ENCODE measurements at regions not wholly inside any gene's neighbourhood (a gene's known extent, or its start where the extent isn't known, plus 50 kb on each side); places are given as distances from the start of the nearest gene placed in this dataset.

DNA sequence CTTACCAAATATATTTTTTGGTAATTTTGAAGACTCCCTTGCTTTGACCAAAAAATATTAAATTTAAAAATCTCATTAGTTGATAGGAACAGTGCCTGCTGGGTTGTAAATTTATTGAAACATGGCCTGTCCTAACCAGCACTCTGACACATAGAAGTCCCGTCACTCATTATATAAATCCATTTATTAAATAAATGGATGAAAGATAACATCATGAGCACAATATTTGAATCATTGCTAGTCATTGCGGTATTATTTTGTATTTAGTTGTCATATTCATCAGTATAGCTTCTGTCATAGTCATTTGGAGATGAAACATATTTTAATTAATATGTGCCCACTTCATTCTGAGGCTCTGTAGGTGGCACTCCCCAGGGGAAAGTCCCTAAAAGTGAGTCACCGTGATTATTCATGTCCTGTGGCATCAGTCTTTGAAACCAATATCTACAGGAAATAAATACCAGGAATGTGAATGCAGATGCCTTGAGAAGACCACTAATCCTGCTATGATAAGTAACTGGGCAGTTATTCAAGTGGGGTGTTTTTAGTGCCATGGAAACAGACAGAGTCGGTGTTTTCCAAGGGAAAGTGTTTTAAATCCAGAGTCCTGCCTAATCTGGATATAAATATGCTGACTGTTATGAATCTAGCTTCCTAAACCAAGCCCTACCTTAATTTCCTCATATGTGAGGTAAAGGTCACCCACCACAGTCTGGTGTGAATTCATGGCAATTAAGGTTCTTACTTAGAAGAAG lies 302.0 kb downstream of the DUSP10 start:
- DNase-seq, result peak; percentile 88

DNA sequence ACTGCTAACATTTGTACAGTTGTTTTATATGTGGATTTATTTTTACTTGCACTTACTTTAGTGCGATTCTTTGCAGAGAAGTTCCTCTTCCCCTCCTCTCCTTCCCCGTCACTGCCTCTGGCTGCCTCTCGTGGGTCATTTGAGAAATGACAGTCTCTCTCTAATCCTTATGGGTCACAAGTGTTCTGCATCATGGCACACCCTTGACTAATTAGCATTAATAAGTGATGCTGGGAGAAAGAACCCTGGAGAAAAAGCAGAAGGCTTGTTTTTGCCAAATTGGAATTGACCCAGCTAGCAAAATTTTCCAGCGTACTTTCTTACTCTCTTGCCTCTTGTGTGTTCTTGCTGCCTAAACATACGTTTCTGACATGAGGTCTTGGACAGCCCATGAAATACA lies 301.2 kb downstream of the DUSP10 start:
- no peak for DNase-seq

DNA sequence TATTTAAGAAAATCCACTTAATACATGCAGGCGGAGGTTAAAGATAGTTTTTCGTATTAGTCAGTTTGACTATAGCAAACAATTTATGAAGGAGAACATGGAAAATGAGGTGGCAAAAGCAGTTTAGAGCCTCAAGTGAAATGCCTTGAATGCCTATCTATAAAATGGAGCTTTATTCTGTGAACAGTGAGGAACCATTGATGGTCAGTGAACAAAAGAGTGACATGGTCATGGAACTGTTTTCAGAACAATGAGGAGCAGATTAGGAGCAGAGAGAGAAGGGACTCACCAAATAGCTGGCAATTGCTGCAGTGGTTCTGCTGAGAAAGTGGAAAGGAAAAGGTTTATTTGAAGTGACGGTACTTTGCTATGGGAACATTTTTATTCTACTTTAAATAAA lies 299.8 kb downstream of the DUSP10 start:
- no peak for DNase-seq

DNA sequence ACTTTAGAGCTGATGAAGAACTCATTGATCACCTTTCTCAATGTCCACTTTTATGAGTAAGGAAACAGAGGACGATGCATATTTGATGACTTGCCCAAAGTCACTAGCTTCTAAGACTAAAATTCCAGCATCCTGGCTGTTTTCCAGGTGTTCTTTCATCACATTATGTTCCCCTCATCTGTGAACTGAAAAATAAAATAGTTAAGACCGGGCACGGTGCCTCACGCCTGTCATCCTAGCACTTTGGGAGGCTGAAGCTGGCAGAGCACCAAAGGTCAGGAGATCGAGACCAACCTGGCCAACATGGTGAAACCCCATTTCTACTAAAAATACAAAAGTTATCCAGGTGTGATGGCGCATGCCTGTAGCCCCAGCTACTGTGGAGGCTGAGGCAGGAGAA lies 297.5 kb downstream of the DUSP10 start:
- DNase-seq, result no peak

DNA sequence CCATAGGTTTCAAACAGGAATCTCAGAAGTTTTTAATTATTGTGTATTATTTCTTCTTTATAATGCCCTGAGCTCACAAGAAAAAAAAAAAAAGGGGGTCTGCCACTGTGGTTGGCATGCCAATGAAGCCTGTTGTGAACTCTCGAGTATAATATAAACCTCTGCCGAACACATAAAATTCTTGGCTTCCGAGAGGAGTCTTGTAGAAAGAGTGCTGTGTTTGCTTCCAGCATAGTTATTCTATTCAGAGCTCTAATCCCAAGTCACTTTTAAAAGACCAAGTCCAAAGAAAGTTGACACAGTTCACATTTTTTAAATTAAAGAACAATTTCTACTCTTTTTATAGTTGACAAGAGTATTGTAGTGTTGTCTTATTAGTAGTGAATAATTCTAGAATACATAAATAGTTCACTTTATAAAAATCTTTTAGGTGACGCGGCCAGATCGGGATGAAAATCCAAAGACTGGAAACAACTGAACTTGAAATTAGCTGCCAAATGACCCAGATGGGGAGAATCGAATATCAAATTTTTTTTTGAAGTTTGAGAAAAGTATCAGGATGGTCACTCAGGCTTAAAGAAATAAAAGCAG lies 293.2 kb downstream of the DUSP10 start:
- no peak for DNase-seq

DNA sequence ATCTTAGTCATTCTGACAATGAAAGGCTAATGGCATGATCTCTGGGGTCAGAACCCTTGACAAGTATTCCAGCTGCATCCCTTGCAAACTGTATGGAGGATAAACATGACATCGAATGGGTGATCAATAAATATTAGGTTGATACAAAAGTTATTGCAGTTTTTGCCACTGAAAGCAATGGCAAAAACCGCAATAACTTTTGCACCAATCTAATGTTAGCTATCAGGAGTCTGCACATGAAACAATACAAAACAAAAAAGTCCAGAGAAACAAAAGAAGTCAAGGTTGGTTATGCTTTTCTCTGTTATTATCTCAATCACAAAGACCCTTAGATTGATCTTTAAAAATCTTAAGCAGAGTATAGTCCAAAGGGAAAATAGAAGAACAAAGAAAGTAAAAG lies 292.7 kb downstream of the DUSP10 start:
- no peak for DNase-seq

DNA sequence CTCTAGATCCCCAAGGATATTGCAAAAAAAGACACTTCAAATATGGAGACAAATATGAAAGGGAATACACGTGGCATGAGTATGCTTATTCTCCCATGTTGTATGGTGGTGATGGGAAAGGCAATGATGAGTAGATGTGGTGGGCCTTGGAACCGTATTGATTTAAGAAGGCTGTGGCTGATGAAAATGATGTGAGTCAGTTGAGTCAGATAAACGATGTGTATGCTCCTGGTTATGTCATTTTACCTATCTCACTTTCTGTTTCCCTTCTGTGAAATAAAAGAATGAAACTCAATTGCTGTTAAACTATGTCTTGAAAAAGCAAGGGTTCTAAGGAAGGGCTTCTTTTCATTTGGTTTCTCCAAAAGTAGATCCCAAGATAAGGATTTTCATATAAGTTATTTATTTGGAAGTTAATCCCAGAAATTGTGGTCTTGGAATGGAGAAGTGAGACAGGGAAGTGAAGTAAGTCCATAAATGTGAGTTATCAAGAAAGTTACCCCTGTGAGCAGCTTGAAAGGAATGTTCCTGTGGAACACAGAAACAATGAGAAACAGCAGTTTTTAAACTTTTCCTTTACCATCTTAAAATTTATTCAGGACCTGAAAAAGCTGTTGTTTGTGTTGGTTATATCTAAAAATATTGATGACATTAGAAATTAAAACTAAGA lies 292.0 kb downstream of the DUSP10 start:
- peak; percentile 52 for DNase-seq

DNA sequence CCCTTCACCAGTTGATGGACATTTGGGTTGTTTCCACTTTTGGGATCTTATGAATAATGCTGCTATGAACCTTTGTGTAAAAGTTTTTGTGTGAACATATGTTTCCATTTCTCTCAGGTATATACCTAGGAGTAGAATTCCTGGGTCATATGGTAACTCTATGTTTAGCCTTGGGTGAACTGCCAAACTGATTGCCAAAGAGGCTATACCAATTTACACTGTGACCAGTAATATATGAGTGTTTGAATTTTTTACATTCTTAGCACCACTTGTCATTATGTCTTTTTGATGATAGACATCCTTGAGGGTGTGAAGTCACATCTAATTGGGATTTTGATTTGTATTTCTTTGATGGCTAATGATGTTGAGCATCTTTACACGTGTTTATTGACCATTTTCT lies 290.1 kb downstream of the DUSP10 start:
- DNase-seq, result no peak

DNA sequence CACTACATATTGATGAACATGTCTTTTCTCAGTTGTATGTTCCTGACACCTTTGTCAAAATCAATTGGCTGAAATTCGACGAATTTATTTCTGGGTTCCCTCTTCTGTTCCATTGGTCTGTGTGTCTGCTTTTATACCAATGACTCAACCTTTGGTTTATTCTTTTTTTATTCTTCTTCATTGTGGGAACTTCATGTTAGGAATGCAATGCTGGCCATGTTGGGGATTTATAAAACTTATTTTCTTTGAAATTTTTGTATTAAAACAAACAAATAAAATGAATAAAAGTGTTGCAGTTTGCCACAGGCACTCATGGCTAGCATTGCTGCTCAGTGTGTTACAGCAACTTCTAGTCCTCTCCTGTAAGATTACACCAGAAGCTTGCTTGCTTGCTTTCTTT lies 287.8 kb downstream of the DUSP10 start:
- no peak for DNase-seq

DNA sequence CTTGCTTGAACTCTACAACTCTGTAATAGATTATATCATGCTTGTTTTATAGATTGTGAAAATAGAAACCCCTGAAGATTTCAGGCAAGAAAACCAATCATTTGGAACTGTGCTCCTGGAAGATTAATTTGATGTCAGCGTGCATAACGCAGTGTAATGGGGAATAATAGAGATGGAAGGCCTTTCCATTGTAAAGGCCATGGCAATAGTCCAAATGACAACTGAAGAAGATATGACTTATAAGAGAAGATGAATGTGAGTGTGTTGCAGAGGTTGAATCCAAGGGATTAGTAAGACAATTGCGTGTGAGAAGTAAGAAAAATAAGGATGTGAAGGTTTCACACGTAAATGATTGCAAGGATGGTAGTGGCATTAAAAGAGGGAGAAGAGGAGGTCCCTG lies 285.0 kb downstream of the DUSP10 start:
- no peak for DNase-seq

DNA sequence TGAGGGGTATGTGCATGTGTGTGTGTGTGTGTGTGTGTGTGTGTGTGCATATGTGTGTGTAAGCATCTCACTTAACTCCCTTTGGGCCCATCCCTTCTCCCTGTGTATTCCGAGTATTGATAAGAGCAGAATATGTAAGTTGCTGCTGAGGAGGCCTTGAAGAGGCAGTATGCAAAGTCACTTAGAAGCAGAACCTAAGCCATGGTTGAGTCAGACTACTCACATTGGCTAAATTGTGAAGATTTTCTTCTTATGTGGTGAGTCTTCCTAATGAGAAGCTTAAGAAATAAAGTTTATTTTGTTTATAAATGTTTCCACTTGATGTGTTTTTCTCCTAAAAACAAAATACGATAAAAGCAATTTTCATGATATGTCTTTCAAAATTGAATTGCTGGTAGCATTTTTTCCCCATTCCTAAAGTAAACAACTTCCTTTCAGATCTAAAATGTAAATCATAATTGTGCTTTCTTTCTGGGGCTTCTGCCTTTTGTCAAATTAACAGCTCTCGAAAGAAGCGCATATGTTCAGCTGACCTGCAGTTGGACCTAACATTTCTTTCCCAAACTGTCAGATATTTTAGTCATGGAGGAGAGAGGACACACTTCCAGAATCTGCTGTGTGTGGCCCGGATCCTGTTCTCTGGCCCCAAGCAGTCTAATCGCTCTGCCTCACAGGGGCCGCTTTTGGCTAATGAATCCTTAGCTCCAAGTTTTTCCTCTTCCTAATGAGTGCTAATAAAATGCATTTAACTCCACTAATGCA lies 284.0 kb downstream of the DUSP10 start:
- no peak for DNase-seq

DNA sequence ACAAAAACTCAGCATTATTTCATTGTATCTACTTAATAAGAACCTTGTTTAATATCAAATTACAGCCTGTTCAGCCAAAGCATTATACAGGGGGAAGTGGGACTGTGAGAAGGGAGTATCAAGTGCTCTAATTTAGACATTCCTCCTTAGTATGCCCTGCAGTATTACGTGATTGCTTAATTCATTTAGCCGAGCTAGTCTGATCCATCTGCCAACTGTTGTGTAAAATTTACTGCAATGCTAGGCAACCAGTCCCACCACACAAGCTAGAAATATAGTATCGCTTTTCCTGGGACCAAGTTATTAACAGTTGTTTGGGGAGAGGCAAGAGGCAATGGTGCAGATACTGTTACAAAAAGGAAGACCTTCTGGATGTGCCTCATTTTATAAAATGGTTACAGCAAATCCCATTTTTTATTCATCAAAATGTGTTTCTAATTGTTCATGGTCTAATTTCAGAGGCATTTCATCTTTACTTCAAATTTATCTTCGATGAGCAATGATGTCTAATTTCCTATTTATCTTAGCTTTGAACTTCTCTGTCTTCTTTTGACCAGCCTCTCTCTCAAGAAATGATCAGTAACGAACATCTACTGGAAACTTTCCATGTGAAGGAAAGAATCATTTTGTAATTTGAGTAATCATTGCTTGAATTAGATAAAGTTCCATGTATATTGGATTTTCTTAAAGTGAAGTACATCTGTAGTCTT lies 283.3 kb downstream of the DUSP10 start:
- no peak for DNase-seq

DNA sequence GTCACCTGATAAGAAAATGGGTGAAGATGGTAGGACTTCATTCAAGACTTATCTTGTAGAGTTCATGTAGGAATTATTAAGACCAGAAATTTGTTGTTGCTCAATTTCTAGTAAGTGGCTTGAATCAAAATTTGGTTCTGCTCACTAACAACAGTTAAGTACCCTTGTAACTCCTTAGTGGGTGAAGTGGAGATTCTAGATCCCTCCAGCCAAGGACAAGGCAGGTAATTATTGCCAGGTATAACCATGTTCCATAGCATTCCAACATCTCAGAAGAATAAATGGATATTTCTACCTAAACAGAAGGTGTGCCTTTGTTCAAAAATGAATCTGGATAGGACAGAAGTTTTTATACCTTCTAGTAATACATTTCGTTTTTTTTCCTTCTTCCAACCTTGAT lies 282.3 kb downstream of the DUSP10 start:
- no peak for DNase-seq

DNA sequence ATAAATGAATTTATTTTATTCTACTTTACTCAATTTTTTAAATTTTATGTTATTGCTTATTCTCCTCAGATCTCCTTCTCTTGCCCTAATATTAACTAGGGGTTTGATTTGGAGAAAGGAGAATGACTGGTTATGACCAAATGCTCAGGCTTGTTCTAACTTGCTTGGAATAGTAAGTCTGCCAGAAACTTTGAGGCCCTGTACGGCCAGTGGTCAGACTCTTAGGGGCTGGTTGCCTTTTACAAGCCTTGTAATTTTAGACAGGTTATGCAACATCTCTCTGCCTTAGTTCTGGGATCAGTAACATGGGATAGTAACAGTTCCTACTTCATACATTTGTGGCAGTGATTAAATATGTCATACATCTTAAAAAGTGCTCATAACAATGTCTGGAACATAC lies 279.5 kb downstream of the DUSP10 start:
- DNase-seq, result no peak

DNA sequence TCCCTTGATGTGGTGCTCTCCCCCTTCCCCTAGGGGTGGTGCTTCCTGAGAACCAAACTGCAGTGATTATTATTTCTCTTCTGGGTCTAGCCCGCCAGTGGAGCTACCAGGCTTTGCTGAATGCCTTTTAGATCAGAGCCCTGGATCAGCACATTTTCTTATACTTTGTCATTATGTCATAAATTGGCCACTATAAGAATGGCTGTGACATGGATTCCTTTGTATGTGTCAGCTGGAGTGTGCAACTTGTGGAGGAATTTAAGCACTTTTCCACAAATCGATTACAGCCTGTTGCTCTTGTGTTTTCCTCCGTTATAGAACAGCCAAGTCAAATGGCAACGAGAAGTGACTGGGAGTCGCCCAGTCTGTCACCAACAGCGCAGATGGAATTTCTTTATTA lies 273.3 kb downstream of the DUSP10 start:
- DNase-seq, result no peak

DNA sequence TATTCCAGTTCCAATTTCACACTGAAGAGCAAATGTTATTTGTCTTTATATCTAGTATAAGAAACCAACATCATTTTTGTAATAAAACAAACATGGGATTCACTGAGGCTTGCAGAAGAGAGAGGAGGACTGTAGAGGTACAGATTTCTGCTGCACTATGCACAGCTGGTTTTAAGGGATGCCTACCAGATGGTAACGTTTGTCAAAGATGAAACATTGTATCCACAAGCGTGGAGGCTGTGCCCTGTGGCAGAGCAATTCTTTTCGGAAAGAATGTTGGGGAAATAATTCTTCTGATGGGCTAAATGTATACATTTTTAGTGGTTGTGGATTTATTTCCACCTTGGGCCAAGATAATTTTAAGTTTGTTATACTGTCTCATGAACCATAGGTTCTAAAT lies 272.4 kb downstream of the DUSP10 start:
- no peak for DNase-seq

DNA sequence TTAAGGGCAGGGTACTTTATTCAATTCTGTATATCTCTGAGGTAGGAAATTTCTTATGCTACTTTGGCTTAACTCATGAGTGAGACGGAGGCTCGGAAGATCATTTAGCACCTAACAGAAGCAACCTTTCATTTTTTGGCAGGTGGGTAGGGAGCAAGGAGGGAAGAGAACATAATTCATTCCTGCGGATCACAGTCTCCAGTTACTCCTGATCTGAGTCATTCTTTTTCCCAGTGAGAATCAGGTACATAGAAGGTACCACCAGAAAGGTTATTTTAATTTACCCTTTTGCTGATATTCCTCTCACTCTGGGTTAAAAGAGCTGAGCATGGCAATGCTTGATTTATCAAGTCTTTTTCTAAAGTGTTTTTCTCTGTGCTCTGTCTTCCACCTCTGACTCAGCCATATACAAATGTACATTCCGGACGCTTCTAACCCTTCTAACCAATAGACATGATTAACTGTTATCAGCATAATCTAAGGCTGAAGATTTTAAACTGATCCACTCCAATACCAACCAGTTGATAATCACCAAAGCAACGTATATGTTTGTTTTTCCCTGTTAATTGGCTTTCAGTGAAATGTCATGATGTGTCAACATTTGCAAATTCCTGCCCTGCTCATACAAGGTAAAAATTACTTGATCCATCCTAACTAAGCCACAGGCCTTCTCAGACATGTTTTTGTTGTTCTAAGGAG lies 271.7 kb downstream of the DUSP10 start:
- no peak for DNase-seq

DNA sequence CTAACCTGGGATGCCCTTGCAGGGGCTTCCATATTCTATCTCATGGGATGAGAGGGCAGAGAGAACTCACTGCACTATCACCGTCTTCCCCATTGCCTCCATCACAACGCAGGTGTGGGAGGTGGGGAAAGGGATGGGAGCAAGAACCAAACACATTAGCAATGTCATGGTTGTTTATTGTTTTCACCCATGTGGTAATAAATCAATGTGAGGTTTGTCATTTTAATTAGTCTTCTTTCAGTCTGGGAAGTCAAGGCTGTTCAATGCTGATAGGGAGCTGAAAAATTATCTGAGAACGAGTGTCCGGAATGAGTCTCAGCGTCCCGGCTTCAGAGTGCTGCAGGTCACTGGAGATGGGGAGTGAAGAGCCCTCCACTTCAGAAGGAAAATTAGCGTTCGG lies 268.5 kb downstream of the DUSP10 start:
- no peak for DNase-seq

DNA sequence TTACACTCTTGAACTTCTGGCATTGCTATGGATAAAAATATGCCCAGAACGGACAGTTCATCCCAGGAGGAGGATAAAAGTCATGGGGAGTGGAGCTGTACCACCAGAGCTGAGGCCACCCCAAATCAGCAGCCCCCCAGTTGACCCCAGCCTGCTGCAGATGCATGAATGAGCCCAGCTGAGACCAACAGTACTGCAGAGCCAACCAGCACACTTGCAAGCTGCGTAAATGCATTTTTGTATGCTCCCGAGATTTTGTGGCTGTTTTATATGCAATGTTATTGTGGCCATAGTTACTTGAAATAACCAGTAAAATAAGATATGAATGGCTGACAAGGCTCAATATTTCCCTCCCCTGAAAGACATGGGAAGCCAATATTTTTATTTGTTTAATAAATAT lies 264.6 kb downstream of the DUSP10 start:
- DNase-seq, result no peak

DNA sequence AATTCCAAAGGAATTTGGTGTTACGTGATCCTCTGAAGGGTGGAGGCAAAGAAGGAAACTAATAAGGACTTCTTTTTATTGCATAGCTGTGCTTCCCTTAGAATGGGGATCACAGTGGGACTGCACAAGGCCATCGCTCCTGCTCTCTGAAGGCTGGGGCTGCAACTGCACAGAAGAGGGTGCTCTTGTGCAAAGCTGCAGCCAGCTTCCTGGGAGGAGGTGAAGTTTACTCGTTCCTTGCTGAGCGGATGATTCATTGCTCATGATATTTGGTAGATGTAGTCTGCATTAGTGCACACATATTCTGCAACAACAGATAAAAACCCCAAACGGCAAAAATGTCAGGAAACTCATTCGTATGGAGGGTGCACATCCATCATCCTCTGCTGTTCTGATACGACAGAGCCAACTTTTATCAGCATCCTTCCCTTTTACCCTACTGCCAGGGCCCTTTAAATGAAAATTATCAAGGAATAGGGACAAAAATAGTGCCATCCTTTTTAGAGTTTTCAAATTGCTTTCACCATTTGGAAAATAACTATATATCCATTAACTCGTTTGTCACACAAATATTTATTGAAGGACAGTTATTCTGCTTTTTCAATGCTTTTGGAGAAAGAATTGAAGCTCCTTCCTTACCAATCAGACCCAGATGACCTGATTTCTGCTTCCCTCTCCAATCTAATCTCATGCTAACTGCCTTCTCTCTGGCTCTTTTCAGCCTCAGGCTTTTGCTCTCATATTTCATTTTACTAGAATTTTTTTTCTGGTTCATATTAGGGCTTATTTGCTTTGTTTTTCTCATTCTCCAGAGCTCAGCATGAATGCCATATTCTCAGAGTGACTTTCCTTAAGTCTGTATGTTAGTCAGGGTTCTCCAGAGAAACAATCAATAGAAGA lies 263.6 kb downstream of the DUSP10 start:
- DNase-seq, result peak; percentile 64

DNA sequence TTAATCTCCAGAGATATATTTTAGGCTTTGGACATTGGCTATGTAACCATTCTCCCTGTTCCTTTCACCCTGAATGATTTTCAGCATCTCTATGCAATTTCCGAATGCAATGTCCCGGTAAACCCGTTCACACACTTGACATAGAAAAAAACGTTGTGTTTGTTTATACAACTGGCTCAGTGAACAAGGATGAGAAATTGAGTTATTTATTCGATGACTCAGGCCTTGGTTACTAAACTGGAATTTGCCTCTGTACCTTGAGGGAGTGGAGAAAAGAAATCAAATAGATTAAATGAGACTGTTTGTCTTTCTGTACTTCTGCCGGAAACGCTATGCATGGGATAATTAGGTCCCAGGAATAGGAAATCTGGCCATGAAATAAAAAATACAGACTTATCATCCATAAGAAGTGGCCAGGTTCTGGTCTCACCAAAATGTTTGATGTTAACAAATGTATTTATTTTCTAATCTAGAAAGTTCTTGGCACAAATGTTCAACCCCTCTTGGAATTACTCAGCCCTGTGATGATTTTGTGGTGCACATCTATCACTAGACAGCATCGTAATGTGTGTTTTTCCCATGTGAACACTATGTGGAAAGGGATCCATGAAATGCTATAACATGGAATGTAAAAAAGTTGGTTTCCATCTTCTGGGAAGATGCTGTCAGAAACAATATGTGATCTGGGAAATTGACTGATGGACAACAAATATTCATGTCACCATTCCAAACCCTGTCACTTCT lies 253.9 kb downstream of the DUSP10 start:
- no peak for DNase-seq
